ENCODE measurements at regions not wholly inside any gene's neighbourhood (a gene's known extent, or its start where the extent isn't known, plus 50 kb on each side); places are given as distances from the start of the nearest gene placed in this dataset.

GRCh38 chr2:160703648-160704585, 210.3 kb upstream of the RBMS1 start:
- Histone ChIP-seq H3K27ac (no peak overlapping the region), H3K4me1 (no peaks in the 10 kb centered on the region), H3K4me2 (no peak overlapping the region), H3K4me3 (no peak overlapping the region), H3K9me3 (peaks cover 4% of the 10 kb centered on the region; the same call in 2 of the 3 replicates)
- TF ChIP-seq RARB (CRISPR knock-in tag; IDR thresholded peaks at IDR 0.05), result no peak
- TF ChIP-seq JUN (IDR thresholded peaks at IDR 0.05), result no peak
- no peak for TF ChIP-seq CEBPB (IDR thresholded peaks at IDR 0.05)
- TF ChIP-seq MAFK (IDR thresholded peaks at IDR 0.05; ENCODE audit: partially characterized antibody), result peak; percentile 89
- no peak for TF ChIP-seq EHMT2 (IDR thresholded peaks at IDR 0.05; ENCODE audit: low read depth)
- no peak for DNase-seq (ENCODE audit: low read depth in 1 of 2, low spot score in 1 of 2)
- ChIA-PET POLR2A (no interaction called here), CTCF (no interaction called here)
- no peak for ATAC-seq
- FAIRE-seq, result no peak
- WGBS (ENCODE audit: missing lambda C conversion rate), result 69% methylated on average over 8 of the region's 8 CpGs

GRCh38 chr2:160715428-160715827, 221.8 kb upstream of the RBMS1 start:
- CTCF ChIA-PET, result no interaction called here
- peaks cover 3% of the 10 kb centered on the region; the same call in 1 of the 3 replicates for H3K9me3 ChIP-seq
- H3K4me1 ChIP-seq, result peaks cover 14% of the 10 kb centered on the region
- no peak overlapping the region for H3K4me3 ChIP-seq
- no peak overlapping the region for H3K4me2 ChIP-seq
- ATAC-seq, result no peak
- FAIRE-seq, result no peak
- TF ChIP-seq SREBF2 (IDR thresholded peaks at IDR 0.05) (no peak), HOXA7 (CRISPR knock-in tag; IDR thresholded peaks at IDR 0.05) (no peak), CBX8 (IDR thresholded peaks at IDR 0.05) (no peak), HOXB5 (CRISPR knock-in tag; IDR thresholded peaks at IDR 0.05) (no peak), CBX2 (IDR thresholded peaks at IDR 0.05; ENCODE audit: borderline replicate concordance, low read depth) (no peak)
- TF ChIP-seq, protein P1, sequence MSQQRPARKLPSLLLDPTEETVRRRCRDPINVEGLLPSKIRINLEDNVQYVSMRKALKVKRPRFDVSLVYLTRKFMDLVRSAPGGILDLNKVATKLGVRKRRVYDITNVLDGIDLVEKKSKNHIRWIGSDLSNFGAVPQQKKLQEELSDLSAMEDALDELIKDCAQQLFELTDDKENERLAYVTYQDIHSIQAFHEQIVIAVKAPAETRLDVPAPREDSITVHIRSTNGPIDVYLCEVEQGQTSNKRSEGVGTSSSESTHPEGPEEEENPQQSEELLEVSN (IDR thresholded peaks at IDR 0.05; ENCODE audit: borderline replicate concordance, low read depth), result no peak
- POLR2A ChIA-PET, result no interaction called here
- H3K27ac ChIP-seq, result no peak overlapping the region
- 88% methylated on average over 2 of the region's 2 CpGs for WGBS (ENCODE audit: missing lambda C conversion rate)
- no peak for DNase-seq (ENCODE audit: low read depth in 1 of 2, low spot score in 1 of 2)

- WGBS (ENCODE audit: missing lambda C conversion rate), result 37% methylated on average over 3 of the region's 3 CpGs
- H3K27ac ChIP-seq, result 0 out of 6 replicates have a peak overlapping the region, but pooled peaks of 1 of the 2 experiments have one; percentile 11
- ATAC-seq, result peak; percentile 30 to 41; a peak in 5 of 6 replicates
Measured at GRCh38 chr2:160719116-160719515, 225.5 kb upstream of the RBMS1 start.

GRCh38 chr2:160720098-160720497, 226.5 kb upstream of the RBMS1 start:
- DNase-seq (ENCODE audit: low read depth in 1 of 2, low spot score in 1 of 2) (no peak), ATAC-seq (no peak), FAIRE-seq (no peak)
- no peak overlapping the region for H3K27ac ChIP-seq
- TF ChIP-seq MAZ (IDR thresholded peaks at IDR 0.05; ENCODE audit: borderline replicate concordance, low read depth, low read length), result no peak
- no peak for TF ChIP-seq KDM1A (IDR thresholded peaks at IDR 0.05; ENCODE audit: low read depth)
- TF ChIP-seq PHF8 (IDR thresholded peaks at IDR 0.05; ENCODE audit: borderline replicate concordance, low read depth), result no peak
- no peak for TF ChIP-seq POLR2A (IDR thresholded peaks at IDR 0.05; ENCODE audit: low read length)
- no peak for TF ChIP-seq POLR2AphosphoS2 (conservative IDR thresholded peaks at IDR 0.05; ENCODE audit: low read length)
- TF ChIP-seq ZSCAN20 (CRISPR knock-in tag; IDR thresholded peaks at IDR 0.05), result no peak
- peak overlapping the region; percentile 4; the same call in 1 of the 3 replicates for H3K4me2 ChIP-seq
- WGBS (ENCODE audit: missing lambda C conversion rate), result 41% methylated on average over 1 of the region's 1 CpG
- peaks cover 15% of the 10 kb centered on the region for H3K4me1 ChIP-seq
- H3K4me3 ChIP-seq, result no peak overlapping the region
- POLR2A ChIA-PET, result no interaction called here
- no peaks in the 10 kb centered on the region; the same call in 2 of the 3 replicates for H3K9me3 ChIP-seq
- CTCF ChIA-PET, result no interaction called here

More at GRCh38 chr2:160719116-160719515, 225.5 kb upstream of the RBMS1 start:
- no peak for FAIRE-seq
- DNase-seq (ENCODE audit: low read depth in 1 of 2, low spot score in 1 of 2), result no peak
- ChIA-PET POLR2A (no interaction called here), CTCF (no interaction called here)
- Histone ChIP-seq H3K9me3 (no peaks in the 10 kb centered on the region; the same call in 2 of the 3 replicates), H3K4me2 (no peak overlapping the region; the same call in 2 of the 3 replicates), H3K4me1 (peaks cover 15% of the 10 kb centered on the region), H3K4me3 (no peak overlapping the region)
- no peak for TF ChIP-seq JUNB (IDR thresholded peaks at IDR 0.05)
- TF ChIP-seq NFE2L2 (conservative IDR thresholded peaks at IDR 0.05; ENCODE audit: low read length), result no peak
- no peak for TF ChIP-seq CBX8 (IDR thresholded peaks at IDR 0.05)
- TF ChIP-seq TP53 (CRISPR knock-in tag; IDR thresholded peaks at IDR 0.05), result no peak
- TF ChIP-seq RFX5 (IDR thresholded peaks at IDR 0.05), result no peak
- no peak for TF ChIP-seq RARB (CRISPR knock-in tag; IDR thresholded peaks at IDR 0.05)
- TF ChIP-seq NPAS2 (CRISPR knock-in tag; IDR thresholded peaks at IDR 0.05; ENCODE audit: borderline replicate concordance), result no peak
